Stimulated activated CD4-positive, alpha-beta T cell treated with anti-CD3 and anti-CD28 coated beads, Interleukin-15, amount 100 ng/mL, for 48 hours (primary cell): ENCODE measurements at regions not wholly inside any gene's neighbourhood (a gene's known extent, or its start where the extent isn't known, plus 50 kb on each side); places are given as distances from the start of the nearest gene placed in this dataset.

Experiments
- DNase-seq, 2 donors: peaks; one replicate each; pipeline ENCODE4 v3.0.0-alpha.2; 2020; ENCODE audit warnings: low read depth in 2 of 2

DNA sequence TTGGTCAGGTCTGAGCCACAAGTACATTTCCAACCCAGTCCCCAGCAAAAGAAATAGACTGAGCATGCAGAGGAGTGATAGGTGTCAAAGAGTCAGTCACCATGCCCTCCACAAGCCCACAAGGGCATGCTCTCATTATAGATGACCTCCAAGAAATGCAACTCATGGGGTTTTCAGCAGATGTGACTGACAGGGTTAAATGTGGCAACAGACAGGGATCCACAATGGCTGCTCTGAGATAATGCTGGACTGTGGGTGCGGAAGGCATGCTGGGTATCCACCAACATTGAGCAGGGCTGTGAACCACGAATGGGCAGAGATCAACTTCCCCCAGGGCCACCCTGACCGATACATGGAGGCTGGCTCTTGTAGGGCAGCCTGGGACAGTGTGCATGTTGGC is 115.8 kb downstream of the BCOR start:
- no peak for DNase-seq

DNA sequence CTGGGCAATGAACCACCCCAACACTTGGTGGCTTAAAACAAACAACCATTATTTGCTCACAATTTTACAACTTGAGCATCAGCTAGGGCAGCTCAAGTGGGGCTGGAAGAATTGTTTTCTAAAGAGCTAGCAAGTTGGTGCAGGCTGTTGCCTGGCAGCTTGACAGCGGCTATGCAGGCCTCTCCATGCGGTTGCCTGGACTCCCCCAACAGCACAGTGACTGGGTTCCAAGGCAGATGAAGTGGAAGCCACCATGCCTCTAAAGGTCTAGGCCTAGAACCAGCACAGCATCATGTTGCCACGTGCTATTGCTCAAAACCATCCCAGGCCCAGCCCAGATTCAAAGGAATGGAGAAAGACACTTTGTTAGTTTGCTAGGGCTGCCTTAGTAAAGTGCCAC is 114.8 kb downstream of the BCOR start:
- no peak for DNase-seq

DNA sequence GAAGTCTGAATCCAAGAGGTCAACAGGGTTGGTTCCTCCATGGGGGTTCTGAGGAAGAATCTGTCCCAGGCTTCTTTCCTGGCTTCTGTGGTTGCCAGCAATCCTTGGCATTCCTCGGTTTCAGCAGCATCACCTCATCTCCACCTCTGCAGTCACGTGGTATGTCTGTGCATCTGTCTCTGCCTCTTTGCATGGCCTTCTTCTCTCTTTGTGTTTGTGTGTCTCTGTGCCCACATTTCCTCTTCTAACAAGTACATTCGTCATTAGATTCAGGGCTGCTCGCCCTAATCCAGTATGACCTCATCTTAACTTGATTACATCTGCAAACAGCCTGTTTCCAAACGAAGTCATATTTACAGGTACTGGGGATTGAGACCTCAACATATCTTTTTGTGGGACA is 114.0 kb downstream of the BCOR start:
- no peak for DNase-seq

DNA sequence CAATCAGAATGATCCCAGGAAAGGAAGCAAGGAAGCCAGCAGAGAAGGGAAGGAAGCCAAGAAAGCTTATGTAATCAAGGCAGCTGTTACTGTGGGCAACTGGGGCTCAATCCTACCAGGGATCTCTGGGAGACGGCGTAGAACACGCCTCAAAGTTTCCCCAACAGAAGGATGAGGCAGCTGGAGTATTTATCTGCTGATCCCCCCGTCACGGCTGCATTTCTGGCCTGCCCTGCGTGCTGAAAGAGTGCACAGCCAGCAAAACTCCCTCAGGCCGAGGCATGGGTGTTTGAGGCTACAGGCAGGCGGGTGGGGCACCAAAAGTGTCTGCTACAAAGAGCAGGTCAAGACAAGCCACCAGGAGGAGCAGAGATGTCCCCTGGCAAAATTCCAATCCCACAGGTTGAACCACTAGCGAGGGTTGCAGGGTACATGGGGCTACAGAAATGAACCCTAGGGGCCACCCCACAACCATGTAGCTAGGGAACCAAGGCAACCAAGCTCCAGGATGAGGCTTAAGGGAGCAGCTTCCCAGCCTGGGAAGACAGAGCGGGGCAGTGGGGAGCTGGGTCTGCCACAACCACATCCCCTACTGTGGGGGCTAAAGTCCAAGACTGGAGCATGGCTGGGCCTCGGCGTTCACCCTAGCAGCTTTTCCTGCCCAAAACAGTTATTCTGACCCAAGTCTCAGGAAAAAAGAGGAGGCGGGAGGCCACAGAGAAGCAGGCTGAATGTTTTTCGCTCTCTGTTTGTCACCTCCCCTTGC is 113.4 kb downstream of the BCOR start:
- no peak for DNase-seq

DNA sequence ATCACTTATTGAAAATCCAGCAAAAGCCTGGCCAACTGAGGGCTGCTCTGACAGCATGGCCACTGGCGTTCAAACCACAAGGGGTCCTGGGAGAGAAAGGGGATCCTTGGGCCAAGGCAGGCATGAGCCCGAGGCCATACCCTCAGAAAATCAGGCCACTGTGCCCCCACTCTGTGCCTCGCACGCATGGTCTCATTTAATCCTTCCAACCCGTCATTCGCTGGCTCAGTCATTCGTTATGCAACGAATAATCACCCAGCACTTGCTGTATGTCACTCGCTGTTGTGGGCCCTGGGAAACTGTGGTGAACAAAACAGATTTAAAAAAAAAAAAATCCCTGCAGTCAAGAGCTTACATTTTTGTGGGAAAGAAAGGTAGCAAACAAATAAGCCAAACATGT is 112.7 kb downstream of the BCOR start:
- DNase-seq = no peak

DNA sequence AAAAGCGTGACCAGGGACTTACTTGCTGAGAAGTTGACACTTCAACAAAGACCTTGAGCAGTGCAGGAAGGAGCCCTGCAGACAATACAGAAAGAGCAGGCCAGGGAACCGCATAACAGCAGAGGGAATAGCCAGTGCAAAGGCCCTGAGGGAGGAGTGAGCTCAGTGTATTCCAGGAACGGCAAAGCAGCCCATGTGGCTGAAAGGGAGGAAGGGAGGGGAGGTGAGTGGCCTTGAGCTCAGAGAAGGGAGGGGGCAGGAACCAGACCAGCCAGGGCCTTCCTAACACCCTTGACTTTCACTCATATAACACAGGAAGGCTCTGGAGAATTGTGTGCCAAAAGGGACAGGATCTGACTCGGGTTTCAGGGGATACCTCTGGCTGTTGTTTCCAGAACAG is 112.2 kb downstream of the BCOR start:
- DNase-seq = no peak

DNA sequence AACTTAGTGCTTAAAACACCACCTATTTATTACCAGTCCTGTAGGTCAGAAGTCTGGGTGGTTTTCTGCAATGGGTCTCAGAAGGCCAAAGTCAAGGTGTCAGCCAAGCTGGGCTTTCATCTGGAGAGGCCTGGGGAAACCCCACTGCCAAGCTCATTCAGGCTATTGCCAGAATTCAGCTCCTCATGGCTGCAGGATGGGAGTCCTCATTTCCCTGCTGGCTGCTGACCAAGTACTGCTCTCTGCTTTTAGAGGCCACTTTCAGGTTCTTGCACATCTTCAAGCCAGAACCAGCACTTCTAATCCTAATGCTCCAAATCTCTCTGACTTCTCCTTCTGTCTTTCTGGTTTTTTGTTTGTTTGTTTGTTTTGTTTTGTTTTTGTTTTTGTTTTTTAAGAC is 109.3 kb downstream of the BCOR start:
- no peak for DNase-seq

DNA sequence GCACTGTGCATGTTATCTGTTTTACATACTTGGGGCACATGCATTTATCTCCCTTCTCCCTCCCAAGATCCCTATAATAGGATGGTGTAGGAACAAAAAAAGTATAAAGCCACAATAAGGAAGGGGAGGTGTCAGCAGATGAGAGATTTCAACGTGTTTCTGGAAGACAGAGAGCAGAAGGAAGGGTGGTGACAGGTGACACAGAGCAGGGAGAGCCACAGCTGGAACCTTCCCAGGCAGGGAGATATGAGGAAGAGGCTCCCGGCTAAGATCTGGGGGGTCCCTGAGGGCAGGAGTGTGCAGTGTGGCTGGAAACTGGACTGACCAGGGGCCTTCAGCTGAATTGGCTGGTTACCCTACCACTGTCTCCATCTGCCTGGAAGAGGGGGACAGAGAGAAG is 107.4 kb downstream of the BCOR start:
- no peak for DNase-seq

DNA sequence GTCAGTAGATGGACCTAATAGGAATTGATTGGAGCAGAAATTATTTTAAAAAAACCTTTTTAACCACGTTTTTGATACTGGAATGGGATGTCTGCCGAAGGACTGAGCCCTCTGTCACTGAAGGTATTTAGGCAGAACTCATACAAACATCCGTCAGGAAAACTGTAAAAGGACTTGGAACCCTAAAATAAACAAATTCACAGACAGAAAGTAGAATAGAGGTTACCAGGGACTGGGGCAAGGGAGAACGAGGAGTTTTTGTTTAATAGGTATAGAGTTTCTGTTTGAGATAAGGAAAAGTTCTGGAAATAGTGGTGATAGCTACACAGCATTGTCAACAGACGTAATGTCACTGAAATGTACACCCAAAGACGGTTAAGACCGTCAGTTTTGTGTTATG is 105.5 kb downstream of the BCOR start:
- DNase-seq = no peak

DNA sequence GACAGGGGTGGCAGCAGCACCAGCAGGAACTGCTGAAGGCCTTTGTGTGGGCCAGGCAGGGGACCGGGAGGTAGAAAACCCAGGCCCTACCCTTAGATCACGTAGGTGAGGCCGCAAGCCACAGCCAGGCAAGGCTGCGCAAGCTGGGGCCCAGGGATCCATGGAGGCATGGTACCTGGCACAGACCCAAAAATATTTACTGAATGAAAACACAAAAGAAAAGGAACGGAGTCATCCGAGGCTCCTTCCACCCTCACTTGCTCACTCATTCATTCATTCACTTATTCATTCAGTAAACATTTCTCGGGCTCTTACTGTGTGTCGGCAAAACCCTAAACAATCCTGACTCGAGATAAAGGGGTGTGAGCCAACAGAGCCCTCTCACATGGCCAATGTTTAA is 102.3 kb downstream of the BCOR start:
- DNase-seq = no peak

DNA sequence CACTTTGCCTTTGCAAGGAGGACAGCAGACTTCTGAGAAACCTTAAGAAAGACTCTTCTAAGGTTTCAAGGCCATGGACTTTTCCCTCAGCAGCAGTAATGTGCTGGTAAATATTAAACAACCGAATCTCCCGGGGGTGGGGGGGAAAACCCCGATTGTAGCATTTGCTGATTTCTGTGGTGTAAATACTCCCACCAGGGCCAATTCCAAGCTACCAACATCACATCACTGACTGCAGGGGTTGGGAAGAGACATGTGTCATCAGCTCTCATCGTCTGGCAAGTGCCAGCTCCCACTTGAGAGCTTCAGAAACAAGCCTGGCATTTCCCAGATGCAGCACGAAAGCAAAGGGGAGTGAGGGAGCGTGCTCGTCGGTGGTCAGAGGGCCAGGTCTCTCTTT is 101.2 kb downstream of the BCOR start:
- no peak for DNase-seq

DNA sequence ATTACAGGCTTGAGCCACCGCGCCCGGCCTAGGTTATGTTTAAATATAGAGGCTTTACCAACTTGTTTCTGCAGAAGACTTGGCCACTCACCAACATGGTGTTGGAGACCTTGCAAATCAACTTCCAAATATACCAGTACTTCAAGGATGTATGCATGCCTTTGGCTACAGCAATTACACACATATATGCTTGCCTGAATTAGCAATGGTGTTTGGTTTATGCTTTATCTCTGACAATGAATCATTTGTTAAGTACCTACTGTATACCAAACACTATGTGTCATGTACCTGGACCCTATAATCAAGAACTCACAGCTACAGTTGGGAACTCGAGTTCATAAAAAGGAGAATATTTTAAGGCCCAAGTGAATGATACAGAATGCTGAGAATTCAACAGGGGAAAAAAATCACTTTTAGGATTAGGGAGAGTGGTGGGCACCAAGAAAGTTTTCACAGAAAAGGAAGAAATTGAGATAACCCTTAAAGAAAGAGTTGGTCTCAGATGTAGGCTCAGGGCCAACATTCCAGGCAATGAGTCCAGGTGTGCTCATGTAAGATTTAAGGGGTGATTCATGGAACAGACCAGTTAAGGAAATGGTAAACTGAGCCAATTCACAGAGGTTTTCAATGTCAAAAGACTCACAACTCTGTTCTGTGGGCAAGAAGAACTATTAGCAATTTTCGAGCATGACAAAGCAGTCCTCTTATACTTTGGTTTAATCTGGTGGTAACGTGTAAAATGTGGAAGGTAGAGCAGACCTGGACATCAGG is 98.9 kb downstream of the BCOR start:
- DNase-seq = no peak
